DND-41 (cell line): ENCODE measurements at regions not wholly inside any gene's neighbourhood (a gene's known extent, or its start where the extent isn't known, plus 50 kb on each side); places are given as distances from the start of the nearest gene placed in this dataset.

Experiments
- EZH2 ChIP-seq: IDR thresholded peaks from 3 replicates; pipeline ENCODE4 v1.6.1; 2012; ENCODE audit warnings: borderline replicate concordance, low read depth, mild to moderate bottlenecking, moderate library complexity, low read length, inconsistent platforms; ENCODE audit not compliant: severe bottlenecking
- TF ChIP-seq, protein P1 (sequence below): IDR thresholded peaks from 2 replicates; pipeline ENCODE4 v1.5.1; 2012; ENCODE audit warnings: borderline replicate concordance, low read length, moderate library complexity, mild to moderate bottlenecking; ENCODE audit not compliant: poor library complexity, severe bottlenecking; ENCODE audit errors: extremely low read depth

DNA sequence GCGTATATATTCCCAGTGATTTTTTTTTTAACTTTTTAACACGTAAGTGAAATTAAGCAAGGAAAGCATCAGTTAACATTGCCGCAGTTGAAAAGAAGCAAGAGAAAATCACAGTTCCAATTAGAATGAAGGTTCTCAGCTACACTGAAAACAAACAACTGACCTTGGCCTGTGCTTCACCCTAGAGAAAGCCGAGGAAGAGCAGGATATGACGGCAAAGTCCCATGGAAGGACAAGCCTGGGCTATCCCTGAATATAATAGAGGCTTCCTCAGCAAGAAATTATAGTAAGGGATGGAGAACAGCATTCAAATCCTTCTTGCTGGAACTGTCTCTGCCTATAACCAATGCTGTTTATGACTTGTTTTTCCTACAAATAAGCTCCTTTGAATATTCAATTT lies 83.0 kb upstream of the INHBA start:
- TF ChIP-seq, protein P1, sequence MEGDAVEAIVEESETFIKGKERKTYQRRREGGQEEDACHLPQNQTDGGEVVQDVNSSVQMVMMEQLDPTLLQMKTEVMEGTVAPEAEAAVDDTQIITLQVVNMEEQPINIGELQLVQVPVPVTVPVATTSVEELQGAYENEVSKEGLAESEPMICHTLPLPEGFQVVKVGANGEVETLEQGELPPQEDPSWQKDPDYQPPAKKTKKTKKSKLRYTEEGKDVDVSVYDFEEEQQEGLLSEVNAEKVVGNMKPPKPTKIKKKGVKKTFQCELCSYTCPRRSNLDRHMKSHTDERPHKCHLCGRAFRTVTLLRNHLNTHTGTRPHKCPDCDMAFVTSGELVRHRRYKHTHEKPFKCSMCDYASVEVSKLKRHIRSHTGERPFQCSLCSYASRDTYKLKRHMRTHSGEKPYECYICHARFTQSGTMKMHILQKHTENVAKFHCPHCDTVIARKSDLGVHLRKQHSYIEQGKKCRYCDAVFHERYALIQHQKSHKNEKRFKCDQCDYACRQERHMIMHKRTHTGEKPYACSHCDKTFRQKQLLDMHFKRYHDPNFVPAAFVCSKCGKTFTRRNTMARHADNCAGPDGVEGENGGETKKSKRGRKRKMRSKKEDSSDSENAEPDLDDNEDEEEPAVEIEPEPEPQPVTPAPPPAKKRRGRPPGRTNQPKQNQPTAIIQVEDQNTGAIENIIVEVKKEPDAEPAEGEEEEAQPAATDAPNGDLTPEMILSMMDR: no peak
- TF ChIP-seq EZH2: no peak
